HL-60 (cell line): ENCODE measurements at regions not wholly inside any gene's neighbourhood (a gene's known extent, or its start where the extent isn't known, plus 50 kb on each side); places are given as distances from the start of the nearest gene placed in this dataset.

Experiments used
- DNase-seq, 2 experiments: peaks; one replicate each; pipeline ENCODE4 v3.0.0-alpha.2; 2010 to 2020; ENCODE audit warnings: low read depth in 1 of 2, low spot score in 1 of 2
- H3K27ac ChIP-seq: fragments of 250-450 bp; sonication (Bioruptor Pico); replicated peaks from 2 replicates; pipeline ENCODE4 v1.5.1; 2020; ENCODE audit warnings: mild to moderate bottlenecking, moderate library complexity
- H3K27me3 ChIP-seq: fragments of 250-450 bp; sonication (Bioruptor Pico); 2 replicates; pipeline ENCODE4 v1.5.1; 2021; ENCODE audit warnings: mild to moderate bottlenecking, moderate library complexity; ENCODE audit not compliant: insufficient read depth, poor library complexity, severe bottlenecking
- H3K4me3 ChIP-seq: replicated peaks from 2 replicates; pipeline ENCODE4 v1.5.1; 2011; ENCODE audit warnings: mild to moderate bottlenecking, control low read depth, low read length; ENCODE audit not compliant: insufficient read depth
- GABPA ChIP-seq: IDR thresholded peaks from 2 replicates; pipeline ENCODE4 v1.6.1; 2012; ENCODE audit warnings: low read depth
- POLR2AphosphoS5 ChIP-seq: IDR thresholded peaks from 2 replicates; pipeline ENCODE4 v1.6.1; 2012; ENCODE audit warnings: low read depth
- SPI1 ChIP-seq: IDR thresholded peaks from 2 replicates; pipeline ENCODE4 v1.6.1; 2012; ENCODE audit warnings: low read depth, mild to moderate bottlenecking, borderline replicate concordance
- TF ChIP-seq, protein P1 (sequence below): IDR thresholded peaks from 2 replicates; pipeline ENCODE4 v1.6.1; 2012; ENCODE audit warnings: low read depth; ENCODE audit not compliant: insufficient replicate concordance
- TF ChIP-seq, protein P2 (sequence below): IDR thresholded peaks from one replicate; pipeline ENCODE4 v1.5.1; 2011; ENCODE audit warnings: low read length, control low read depth, inconsistent platforms; ENCODE audit not compliant: insufficient read depth

DNA sequence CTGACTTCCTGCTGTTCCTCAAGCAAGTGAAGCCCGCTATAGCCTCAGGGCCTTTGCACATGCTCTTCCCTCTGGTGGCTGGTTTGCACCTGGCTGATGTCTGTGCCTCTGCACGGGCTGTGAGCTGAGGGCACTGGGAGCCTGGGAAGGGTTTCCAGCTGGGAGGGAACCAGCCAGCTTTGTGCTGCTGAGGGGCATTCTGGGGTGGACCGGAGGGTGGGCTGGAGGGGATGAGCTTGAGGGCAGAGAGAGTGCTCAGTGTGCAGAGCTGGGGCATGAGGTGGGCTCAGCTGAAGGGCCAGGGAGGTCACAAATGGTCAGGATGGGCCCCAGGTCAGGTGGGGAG lies 305.7 kb downstream of the MATN1 start:
- Histone ChIP-seq H3K27me3 (no peaks in the 10 kb centered on the region), H3K4me3 (no peak overlapping the region), H3K27ac (no peak overlapping the region)
- no peak for DNase-seq
- TF ChIP-seq, protein P1, sequence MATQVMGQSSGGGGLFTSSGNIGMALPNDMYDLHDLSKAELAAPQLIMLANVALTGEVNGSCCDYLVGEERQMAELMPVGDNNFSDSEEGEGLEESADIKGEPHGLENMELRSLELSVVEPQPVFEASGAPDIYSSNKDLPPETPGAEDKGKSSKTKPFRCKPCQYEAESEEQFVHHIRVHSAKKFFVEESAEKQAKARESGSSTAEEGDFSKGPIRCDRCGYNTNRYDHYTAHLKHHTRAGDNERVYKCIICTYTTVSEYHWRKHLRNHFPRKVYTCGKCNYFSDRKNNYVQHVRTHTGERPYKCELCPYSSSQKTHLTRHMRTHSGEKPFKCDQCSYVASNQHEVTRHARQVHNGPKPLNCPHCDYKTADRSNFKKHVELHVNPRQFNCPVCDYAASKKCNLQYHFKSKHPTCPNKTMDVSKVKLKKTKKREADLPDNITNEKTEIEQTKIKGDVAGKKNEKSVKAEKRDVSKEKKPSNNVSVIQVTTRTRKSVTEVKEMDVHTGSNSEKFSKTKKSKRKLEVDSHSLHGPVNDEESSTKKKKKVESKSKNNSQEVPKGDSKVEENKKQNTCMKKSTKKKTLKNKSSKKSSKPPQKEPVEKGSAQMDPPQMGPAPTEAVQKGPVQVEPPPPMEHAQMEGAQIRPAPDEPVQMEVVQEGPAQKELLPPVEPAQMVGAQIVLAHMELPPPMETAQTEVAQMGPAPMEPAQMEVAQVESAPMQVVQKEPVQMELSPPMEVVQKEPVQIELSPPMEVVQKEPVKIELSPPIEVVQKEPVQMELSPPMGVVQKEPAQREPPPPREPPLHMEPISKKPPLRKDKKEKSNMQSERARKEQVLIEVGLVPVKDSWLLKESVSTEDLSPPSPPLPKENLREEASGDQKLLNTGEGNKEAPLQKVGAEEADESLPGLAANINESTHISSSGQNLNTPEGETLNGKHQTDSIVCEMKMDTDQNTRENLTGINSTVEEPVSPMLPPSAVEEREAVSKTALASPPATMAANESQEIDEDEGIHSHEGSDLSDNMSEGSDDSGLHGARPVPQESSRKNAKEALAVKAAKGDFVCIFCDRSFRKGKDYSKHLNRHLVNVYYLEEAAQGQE = no peak

DNA sequence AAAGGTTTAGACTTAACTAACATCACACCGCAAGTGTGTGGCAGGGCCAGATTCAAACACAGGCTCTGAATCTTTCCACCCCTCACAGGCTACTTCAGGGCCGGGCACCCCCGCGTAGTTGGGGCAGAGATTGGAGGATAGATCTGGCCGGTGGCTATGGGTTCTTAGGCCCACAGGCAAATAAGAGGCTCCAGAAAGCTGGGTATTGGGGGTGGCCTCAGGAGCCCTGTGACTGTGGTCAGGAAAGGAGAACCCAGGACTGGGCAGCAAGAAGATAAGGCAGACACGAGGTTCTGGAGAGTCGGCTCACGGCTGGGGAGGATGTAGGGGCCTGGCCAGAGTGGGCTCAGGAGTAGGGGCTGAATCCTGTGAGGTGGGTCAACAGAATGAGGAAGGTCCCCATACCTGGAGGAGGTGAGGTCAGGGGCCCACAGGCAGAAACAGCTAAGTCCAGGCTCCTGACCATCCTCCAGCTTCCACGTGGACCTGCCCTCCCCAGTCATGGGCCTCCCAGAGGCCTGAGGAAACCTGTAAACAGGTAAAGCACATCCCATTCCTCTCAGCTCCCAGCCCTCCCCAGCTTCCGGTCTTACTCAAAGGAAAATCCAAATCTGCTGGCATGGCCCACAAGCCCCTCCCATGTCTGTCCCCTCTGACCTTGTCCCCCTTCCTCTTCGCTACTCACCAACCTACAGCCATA lies 306.2 kb downstream of the MATN1 start:
- Histone ChIP-seq H3K27ac (no peak overlapping the region), H3K4me3 (no peak overlapping the region), H3K27me3 (no peaks in the 10 kb centered on the region)
- TF ChIP-seq, protein P2, sequence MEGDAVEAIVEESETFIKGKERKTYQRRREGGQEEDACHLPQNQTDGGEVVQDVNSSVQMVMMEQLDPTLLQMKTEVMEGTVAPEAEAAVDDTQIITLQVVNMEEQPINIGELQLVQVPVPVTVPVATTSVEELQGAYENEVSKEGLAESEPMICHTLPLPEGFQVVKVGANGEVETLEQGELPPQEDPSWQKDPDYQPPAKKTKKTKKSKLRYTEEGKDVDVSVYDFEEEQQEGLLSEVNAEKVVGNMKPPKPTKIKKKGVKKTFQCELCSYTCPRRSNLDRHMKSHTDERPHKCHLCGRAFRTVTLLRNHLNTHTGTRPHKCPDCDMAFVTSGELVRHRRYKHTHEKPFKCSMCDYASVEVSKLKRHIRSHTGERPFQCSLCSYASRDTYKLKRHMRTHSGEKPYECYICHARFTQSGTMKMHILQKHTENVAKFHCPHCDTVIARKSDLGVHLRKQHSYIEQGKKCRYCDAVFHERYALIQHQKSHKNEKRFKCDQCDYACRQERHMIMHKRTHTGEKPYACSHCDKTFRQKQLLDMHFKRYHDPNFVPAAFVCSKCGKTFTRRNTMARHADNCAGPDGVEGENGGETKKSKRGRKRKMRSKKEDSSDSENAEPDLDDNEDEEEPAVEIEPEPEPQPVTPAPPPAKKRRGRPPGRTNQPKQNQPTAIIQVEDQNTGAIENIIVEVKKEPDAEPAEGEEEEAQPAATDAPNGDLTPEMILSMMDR = no peak
- no peak for TF ChIP-seq SPI1
- TF ChIP-seq, protein P1 = no peak
- no peak for TF ChIP-seq GABPA
- no peak for TF ChIP-seq POLR2AphosphoS5
- DNase-seq = no peak

DNA sequence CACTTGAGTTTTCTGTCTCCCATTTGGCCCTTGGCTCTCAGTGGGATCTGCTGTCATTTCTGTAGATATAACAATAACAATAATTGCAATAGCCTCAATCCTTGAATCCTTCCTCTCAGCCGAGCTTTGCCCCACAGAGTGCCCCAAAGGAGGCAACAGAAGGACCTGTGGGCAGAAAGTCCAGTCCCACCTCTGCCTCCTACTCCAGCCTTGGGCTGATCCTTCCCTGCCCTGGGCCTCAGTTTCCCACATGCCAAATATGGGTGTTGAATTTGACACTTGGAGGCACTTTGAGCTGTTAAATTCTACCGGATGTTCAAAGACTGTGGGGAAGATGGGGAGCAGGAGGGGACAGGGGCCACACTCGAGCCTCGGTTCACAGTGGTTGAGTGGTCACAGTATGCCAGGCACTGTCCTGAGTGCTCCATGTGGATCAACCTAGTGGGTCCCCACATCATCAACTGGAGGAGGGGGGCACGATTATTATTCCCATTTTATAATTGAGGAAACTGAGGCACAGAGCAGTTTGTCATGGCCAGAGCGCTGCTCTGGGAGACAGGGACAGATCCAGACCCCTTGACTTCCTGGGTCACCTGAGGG lies 307.1 kb downstream of the MATN1 start:
- TF ChIP-seq POLR2AphosphoS5 = no peak
- TF ChIP-seq, protein P1 = no peak
- TF ChIP-seq, protein P2 = no peak
- no peak for TF ChIP-seq SPI1
- TF ChIP-seq GABPA = no peak
- no peak overlapping the region for H3K4me3 ChIP-seq
- no peak for DNase-seq
- H3K27me3 ChIP-seq = no peaks in the 10 kb centered on the region
- H3K27ac ChIP-seq = no peak overlapping the region
